ENCODE measurements at regions not wholly inside any gene's neighbourhood (a gene's known extent, or its start where the extent isn't known, plus 50 kb on each side); places are given as distances from the start of the nearest gene placed in this dataset.

GRCh38 chr11:112634995-112635737, 326.1 kb upstream of the NCAM1 start:
- H3K79me2 ChIP-seq = no peaks in the 10 kb centered on the region
- no peak overlapping the region for H3K27ac ChIP-seq
- TF ChIP-seq CTCF (IDR thresholded peaks at IDR 0.05) = no peak
- no peak overlapping the region for H3K4me3 ChIP-seq (ENCODE audit: low read depth, low read length)
- H2AFZ ChIP-seq = no peak overlapping the region
- H3K4me1 ChIP-seq = no peaks in the 10 kb centered on the region
- H3K27me3 ChIP-seq (ENCODE audit: control insufficient read depth, insufficient read depth, low read length) = no peaks in the 10 kb centered on the region
- H3K36me3 ChIP-seq (ENCODE audit: control insufficient read depth, insufficient read depth, low read length) = no peaks in the 10 kb centered on the region
- no peaks in the 10 kb centered on the region for H3K9me3 ChIP-seq (ENCODE audit: control insufficient read depth, low read length)
- H3K4me2 ChIP-seq (ENCODE audit: low read length) = no peak overlapping the region
- no peak overlapping the region for H3K9ac ChIP-seq

DNA sequence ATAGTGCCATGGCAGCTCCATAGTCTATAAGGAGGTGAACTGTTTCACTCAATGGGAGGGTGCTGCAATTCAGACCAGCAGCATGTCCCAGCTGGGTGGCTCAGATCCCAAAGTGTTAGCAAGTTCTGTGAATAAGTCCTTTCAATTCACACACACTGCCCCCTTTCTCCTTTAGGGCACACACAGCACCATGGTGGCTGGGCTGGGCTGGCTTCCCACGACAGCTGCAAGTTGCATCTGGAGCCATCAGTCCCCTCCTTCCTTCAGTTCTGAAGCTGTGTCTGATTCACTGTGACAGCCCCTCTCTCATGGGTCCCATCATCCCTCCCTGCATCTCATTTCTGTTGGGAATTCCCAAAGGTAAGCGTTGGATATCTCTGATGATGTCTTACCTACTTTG, 324.1 kb upstream of the NCAM1 start:
- H3K9ac ChIP-seq = no peak overlapping the region
- H3K9me3 ChIP-seq (ENCODE audit: control insufficient read depth, low read length) = no peaks in the 10 kb centered on the region
- TF ChIP-seq CTCF (IDR thresholded peaks at IDR 0.05) = no peak
- H3K4me3 ChIP-seq (ENCODE audit: low read depth, low read length) = no peak overlapping the region
- no peak overlapping the region for H3K27ac ChIP-seq
- no peaks in the 10 kb centered on the region for H3K79me2 ChIP-seq
- no peak overlapping the region for H2AFZ ChIP-seq
- no peaks in the 10 kb centered on the region for H3K36me3 ChIP-seq (ENCODE audit: control insufficient read depth, insufficient read depth, low read length)
- H3K4me2 ChIP-seq (ENCODE audit: low read length) = no peak overlapping the region
- H3K27me3 ChIP-seq (ENCODE audit: control insufficient read depth, insufficient read depth, low read length) = no peaks in the 10 kb centered on the region
- H3K4me1 ChIP-seq = no peaks in the 10 kb centered on the region

DNA sequence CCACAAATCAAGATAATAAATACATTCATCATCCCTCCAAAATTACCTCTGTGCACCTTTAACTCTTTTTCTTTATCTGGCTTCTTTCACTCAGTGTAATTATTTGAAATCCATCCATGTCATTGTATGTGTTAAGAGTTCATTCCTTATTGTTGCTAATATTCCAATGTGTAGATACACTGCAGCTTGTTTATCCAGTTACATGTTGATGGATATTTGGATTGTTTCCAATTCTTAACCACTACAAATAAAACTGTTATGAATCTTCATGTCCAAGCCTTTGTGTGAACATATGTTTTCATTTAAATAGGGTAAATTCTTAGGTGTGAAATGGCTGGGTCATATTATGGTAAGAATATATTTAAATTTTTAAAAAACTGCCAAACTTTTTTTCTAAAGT, 323.3 kb upstream of the NCAM1 start:
- no peak for TF ChIP-seq CTCF (IDR thresholded peaks at IDR 0.05)
- no peaks in the 10 kb centered on the region for H3K9me3 ChIP-seq (ENCODE audit: control insufficient read depth, low read length)
- no peak overlapping the region for H3K27ac ChIP-seq
- H3K36me3 ChIP-seq (ENCODE audit: control insufficient read depth, insufficient read depth, low read length) = no peaks in the 10 kb centered on the region
- no peak overlapping the region for H2AFZ ChIP-seq
- H3K4me2 ChIP-seq (ENCODE audit: low read length) = no peak overlapping the region
- H3K4me3 ChIP-seq (ENCODE audit: low read depth, low read length) = no peak overlapping the region
- no peaks in the 10 kb centered on the region for H3K79me2 ChIP-seq
- no peak overlapping the region for H3K9ac ChIP-seq
- no peaks in the 10 kb centered on the region for H3K27me3 ChIP-seq (ENCODE audit: control insufficient read depth, insufficient read depth, low read length)
- no peaks in the 10 kb centered on the region for H3K4me1 ChIP-seq

- TF ChIP-seq CTCF (IDR thresholded peaks at IDR 0.05) = no peak
- no peaks in the 10 kb centered on the region for H3K79me2 ChIP-seq
- H3K27ac ChIP-seq = no peak overlapping the region
- H3K9ac ChIP-seq = no peak overlapping the region
- H3K27me3 ChIP-seq (ENCODE audit: control insufficient read depth, insufficient read depth, low read length) = no peaks in the 10 kb centered on the region
- no peaks in the 10 kb centered on the region for H3K4me1 ChIP-seq
- H3K36me3 ChIP-seq (ENCODE audit: control insufficient read depth, insufficient read depth, low read length) = no peaks in the 10 kb centered on the region
- H3K9me3 ChIP-seq (ENCODE audit: control insufficient read depth, low read length) = no peaks in the 10 kb centered on the region
- H2AFZ ChIP-seq = no peak overlapping the region
- H3K4me2 ChIP-seq (ENCODE audit: low read length) = no peak overlapping the region
- H3K4me3 ChIP-seq (ENCODE audit: low read depth, low read length) = no peak overlapping the region
These were observed 321.8 kb upstream of the NCAM1 start for GRCh38 chr11:112639469-112639868.

- Histone ChIP-seq H3K4me3 (ENCODE audit: low read depth, low read length) (no peak overlapping the region), H3K79me2 (no peaks in the 10 kb centered on the region), H3K27ac (no peak overlapping the region), H2AFZ (no peak overlapping the region), H3K4me1 (no peaks in the 10 kb centered on the region), H3K4me2 (ENCODE audit: low read length) (no peak overlapping the region), H3K9ac (no peak overlapping the region), H3K9me3 (ENCODE audit: control insufficient read depth, low read length) (no peaks in the 10 kb centered on the region), H3K27me3 (ENCODE audit: control insufficient read depth, insufficient read depth, low read length) (no peaks in the 10 kb centered on the region), H3K36me3 (ENCODE audit: control insufficient read depth, insufficient read depth, low read length) (no peaks in the 10 kb centered on the region)
- no peak for TF ChIP-seq CTCF (IDR thresholded peaks at IDR 0.05)
These were observed 317.8 kb upstream of the NCAM1 start for GRCh38 chr11:112643416-112643815.
